ENCODE measurements at regions not wholly inside any gene's neighbourhood (a gene's known extent, or its start where the extent isn't known, plus 50 kb on each side); places are given as distances from the start of the nearest gene placed in this dataset.
"Not testable (repeated sequence)": the region's sequence is repeated elsewhere in the genome, so short reads cannot be mapped to it uniquely, and the experiment has no call there.

- DNase-seq: no peak
Observed at GRCh38 chr2:138901530-138901929, 121.3 kb upstream of the NXPH2 start.

- DNase-seq: no peak
Observed at GRCh38 chr2:138898855-138899254, 118.7 kb upstream of the NXPH2 start.

DNA sequence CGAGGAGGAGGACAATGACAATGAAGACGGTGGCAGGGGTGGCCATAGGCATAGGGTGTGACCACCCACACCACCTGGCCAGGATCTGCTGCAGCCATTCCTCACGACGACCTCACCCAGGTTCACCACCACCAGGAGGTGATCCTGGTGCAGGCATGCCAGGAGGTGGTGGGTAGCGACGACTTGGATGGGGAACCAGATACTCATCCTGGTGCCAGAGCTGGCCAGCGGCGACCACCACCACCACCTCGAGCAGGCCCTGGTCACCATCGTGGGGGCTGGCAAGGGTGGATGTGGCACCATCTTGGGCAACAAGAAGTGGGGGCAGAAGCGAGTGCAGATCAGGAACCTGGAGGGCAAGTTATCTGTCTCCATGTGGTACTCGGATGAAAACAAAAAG, 117.1 kb upstream of the NXPH2 start:
- DNase-seq: no peak

GRCh38 chr2:138893746-138894145, 113.6 kb upstream of the NXPH2 start:
- DNase-seq: no peak

DNA sequence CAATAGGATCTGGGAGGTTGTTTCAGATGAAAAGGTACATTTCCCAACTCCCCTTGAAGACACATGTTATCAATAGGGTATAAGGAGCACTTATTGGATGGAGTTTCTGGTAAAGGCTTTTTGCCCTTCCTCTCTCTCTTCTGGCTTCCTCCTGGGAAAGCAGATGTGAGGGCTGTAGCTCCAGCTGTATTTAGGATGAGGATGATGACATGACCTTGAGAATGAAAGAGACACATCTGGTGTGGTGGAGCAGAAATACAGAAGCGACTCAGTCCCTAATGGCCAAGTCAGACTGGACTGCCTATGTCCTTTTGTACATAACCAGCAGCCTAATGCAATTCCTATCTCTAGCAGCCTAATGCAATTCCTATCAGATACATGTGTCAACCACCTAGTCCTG, 100.9 kb upstream of the NXPH2 start:
- DNase-seq: no peak

- DNase-seq: no peak
Observed at GRCh38 chr2:138879931-138880330, 99.7 kb upstream of the NXPH2 start.

DNA sequence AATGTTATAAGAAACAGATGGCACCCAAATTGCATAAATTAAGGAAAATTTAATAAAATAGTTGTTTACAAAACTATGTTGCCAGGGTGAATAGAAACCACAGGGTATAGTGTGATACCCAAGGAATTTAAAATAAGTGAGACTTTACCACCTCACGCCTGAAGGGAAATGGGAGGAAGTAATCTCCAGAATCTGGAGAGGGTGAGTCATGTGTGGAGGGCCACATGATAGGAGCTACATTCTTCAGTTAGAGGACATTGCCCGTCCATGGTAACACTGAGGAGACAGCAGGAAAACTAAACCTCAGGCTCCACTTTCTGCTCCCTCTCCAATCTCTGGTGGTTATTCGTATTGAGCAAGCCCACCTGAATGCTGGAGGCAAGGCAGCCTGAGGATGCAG, 97.2 kb upstream of the NXPH2 start:
- no peak for DNase-seq

- DNase-seq: no peak
Observed at GRCh38 chr2:138874251-138874650, 94.1 kb upstream of the NXPH2 start.

DNA sequence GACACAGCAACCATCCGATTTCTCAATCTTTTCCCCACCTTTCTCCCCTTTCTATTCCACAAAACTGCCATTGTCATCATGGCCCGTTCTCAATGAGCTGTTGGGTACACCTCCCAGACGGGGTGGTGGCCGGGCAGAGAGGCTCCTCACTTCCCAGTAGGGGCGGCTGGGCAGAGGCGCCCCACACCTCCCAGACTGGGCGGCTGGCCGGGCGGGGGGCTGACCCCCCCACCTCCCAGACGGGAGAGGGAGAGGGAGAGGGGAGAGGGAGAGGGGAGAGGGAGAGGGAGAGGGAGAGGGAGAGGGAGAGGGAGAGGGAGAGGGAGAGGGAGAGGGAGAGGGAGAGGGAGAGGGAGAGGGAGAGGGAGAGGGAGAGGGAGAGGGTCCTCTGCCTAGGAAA, 91.9 kb upstream of the NXPH2 start:
- not testable (repeated sequence) for DNase-seq

DNA sequence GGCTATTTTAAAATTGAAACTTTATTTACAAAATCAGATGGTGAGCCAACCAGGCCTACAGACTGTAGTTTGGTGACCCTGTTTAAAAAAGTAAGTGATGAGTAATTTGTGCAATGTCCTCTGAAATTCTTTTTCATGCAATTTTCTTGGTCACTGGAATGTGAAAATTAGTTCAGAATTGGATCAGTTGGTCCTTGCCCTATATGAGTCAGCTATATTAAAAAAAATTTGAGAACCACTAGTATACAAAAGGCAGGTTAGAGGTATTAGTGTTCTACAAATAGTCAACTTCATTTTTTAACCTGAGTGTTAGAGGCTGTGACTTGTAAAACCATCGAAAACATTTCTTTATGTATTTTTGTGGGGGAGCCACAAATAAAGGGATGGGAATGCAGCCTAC, 91.1 kb upstream of the NXPH2 start:
- no peak for DNase-seq

GRCh38 chr2:138867341-138867740, 87.2 kb upstream of the NXPH2 start:
- no peak for DNase-seq

- no peak for DNase-seq
Observed at GRCh38 chr2:138866797-138867196, 86.6 kb upstream of the NXPH2 start.

DNA sequence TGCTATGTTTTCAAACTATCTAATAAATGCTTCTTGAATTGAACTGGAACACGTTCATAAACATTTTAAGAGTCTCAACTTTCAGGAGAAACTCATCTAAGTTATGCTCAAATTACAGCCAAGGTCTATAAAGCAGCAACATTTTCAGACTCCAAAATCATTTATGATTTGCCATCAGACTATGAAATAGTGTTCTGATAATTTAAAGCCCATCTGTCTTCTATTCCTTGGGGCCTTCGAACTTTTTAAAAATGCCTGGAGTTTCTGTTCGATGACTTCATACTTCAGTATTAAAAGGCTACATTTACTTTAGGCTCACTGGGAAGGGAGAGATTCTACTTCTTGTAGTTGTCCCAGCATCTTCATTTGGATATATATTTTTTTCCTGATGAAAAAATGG, 73.6 kb upstream of the NXPH2 start:
- DNase-seq: no peak

DNA sequence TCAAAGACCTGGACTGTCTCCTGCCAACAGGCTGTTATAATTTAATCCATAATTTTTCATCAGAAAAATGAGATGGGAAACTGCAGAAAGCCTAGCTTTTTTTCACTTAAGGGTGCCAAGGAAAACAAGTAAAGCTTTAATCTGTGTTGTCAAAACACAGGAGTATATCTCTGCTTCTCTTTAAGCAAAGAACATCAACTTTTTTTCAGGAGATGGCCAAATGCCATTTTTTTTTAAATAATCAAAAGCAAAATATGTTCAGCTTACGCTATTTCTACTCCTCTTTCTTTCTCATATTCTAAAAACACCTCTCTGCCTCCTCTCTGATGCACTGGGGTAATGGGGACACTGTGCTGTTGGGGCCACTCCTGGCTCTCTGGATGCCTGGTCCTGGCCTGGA, 73.1 kb upstream of the NXPH2 start:
- no peak for DNase-seq

- DNase-seq: peak; percentile 43
Observed at GRCh38 chr2:138846216-138846821, 66.1 kb upstream of the NXPH2 start.

- DNase-seq: no peak
Observed at GRCh38 chr2:138842341-138842740, 62.2 kb upstream of the NXPH2 start.

DNA sequence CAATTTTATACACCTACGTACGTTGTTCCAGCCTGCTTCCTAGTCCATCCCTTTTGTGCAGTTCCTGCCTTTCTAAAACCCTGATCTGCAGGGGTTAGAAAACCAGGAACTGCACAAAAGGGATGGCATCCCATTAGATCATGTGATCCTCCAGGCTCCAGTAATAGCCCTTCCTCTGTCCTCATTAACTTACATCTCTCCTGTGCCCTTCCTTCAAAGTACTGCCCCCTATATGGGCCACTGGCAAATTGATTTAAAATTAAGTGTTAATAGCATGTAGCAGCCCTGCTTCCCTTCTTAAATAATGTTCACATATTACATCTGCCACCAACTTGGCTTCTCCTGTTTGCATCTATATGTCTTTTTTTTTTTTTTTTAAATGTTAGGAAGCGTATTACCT, 61.3 kb upstream of the NXPH2 start:
- no peak for DNase-seq

GRCh38 chr2:138838851-138839620, 58.8 kb upstream of the NXPH2 start:
- DNase-seq: no peak

DNA sequence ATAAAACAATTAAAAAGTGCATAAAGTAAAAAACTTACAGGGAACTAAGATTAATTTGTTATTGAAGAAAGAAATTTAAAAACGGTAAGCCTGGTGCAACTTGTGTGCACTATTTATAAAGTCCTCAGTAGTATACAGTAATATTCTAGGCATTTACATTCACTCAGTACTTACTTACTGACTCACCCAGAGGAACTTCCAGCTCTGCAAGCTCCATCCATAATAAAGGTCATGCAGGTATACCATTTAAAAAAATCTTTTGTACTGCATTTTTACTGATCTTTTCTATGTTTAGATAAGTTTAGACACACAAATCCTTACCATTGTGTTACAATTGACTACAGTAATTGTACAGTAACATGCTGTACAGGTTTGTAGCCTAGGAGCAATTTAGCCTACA, 51.5 kb upstream of the NXPH2 start:
- DNase-seq: no peak

DNA sequence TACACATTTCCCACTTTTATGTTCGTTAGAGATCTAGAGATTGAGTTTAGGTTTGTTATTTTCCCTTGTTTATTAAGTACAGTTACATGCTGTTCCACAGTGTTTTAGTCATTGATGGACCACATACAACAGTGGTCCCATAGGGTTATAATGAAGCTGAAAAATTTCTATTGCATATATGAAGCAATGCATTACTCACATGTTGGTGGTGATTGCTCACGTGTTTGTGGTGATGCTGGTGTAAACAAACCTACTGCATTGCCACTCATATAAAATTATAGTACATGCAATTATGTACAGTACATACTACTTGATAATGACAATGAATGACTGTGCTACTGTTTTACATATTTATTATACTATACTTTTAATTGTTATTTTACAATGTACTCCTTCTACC, 51.0 kb upstream of the NXPH2 start:
- DNase-seq: no peak

DNA sequence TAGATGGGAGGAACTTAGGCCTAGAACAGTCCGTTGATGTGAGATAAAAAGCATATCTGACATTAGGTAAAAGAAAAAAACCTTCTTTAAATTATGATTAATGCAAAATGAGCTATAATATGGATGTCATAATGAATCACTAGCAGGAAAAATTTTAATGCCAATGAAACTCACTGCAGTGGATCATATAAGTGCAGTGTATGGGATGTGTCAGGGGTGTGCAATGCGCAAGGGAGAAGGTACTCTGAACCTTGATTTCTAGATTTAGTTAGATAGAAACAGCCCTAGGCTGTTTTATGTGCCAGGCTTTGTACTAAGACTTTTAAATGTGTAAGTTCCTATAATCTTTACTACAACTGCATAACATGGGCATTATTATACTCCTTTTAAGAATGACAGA, 50.4 kb upstream of the NXPH2 start:
- DNase-seq: no peak
